IPS DF 6.9 (cell line): ENCODE measurements at regions not wholly inside any gene's neighbourhood (a gene's known extent, or its start where the extent isn't known, plus 50 kb on each side); places are given as distances from the start of the nearest gene placed in this dataset.

ENCODE experiments used
- DNase-seq: peaks from one replicate; pipeline ENCODE4 v3.0.0-alpha.2; 2013; ENCODE audit warnings: low read depth, low spot score
- H3K27ac ChIP-seq: one replicate; pipeline ENCODE4 v1.5.1; 2013; ENCODE audit warnings: low read length, control low read depth
- H3K27me3 ChIP-seq: 2 replicates; pipeline ENCODE4 v1.6.1; 2013; ENCODE audit warnings: mild to moderate bottlenecking, low read length; ENCODE audit not compliant: control insufficient read depth, insufficient read depth
- H3K36me3 ChIP-seq: 2 replicates; pipeline ENCODE4 v1.6.1; 2013; ENCODE audit warnings: low read length; ENCODE audit not compliant: control insufficient read depth, insufficient read depth
- H3K4me1 ChIP-seq: 2 replicates; pipeline ENCODE4 v1.6.1; 2013; ENCODE audit warnings: low read length; ENCODE audit not compliant: control insufficient read depth, insufficient read depth
- H3K4me3 ChIP-seq: 2 replicates; pipeline ENCODE4 v1.5.1; 2013; ENCODE audit warnings: mild to moderate bottlenecking, low read length
- H3K9me3 ChIP-seq: 2 replicates; pipeline ENCODE4 v1.6.1; 2013; ENCODE audit warnings: low read length, inconsistent platforms; ENCODE audit not compliant: control insufficient read depth, insufficient read depth
- WGBS: extraction: QIAGEN DNeasy Blood & Tissue Kit; methylation state at CpG from one replicate; pipeline ENCODE4 v1.1.7; 2013; ENCODE audit warnings: mixed read lengths, missing lambda C conversion rate; ENCODE audit not compliant: insufficient read length, insufficient coverage; 5-methylcytosine and 5-hydroxymethylcytosine counted together

DNA sequence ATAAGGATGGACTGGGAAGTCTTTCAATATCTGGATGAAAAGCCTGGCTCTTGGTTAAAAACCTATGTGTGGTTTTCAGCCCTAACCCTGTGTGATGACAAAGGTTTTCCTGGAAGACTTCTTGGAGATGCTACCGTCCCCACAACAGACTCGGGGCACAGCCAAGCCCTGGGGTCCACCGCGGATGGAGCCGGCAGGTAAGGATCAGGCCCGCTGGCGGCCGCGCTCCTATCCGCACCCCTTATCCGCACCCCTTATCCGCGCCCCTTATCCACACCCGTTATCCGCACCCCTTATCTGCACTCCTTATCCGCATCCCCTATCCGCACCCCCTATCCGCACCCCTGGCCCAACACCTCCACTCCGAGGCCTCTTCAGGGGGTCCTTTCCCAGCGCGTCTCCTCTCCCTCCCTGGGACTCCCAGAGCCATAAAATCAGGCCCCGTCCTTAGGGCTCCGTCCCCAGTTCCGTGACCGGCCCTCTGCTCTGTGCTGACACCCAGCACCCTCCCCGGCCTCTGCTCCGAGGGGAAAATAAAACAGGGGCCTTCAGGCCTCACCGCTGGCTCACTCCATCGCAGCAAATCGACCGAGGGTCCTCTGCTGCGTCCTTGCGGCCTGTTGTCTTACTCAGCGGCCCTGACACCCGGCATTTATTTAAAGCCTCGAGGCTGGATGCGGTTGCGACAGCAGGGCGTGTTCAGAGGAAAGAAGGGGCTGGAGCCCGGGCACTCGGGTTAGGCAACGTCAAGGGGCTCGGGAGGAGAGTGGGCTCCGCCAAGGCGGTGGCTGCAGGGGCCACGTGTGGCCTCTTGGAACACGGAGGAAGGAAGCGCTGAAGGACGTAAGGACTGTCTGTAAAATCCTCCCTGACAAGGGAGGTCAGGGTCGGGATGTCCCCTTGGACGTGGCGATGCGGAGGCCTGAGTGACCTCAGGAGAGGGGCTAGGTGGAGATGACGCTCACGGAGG, 215.1 kb upstream of the ADARB2 start:
- Histone ChIP-seq H3K36me3 (no peaks in the 10 kb centered on the region), H3K4me3 (no peak overlapping the region), H3K4me1 (no peaks in the 10 kb centered on the region), H3K27ac (no peak overlapping the region), H3K9me3 (no peaks in the 10 kb centered on the region), H3K27me3 (no peaks in the 10 kb centered on the region)
- no peak for DNase-seq
- WGBS = 100% methylated on average over 6 of the region's 55 CpGs

- no CpG with 5 or more reads among the region's 7 CpGs for WGBS
- no peaks in the 10 kb centered on the region for H3K9me3 ChIP-seq
Measured at GRCh38 chr10:1950803-1951495, 213.6 kb upstream of the ADARB2 start.

DNA sequence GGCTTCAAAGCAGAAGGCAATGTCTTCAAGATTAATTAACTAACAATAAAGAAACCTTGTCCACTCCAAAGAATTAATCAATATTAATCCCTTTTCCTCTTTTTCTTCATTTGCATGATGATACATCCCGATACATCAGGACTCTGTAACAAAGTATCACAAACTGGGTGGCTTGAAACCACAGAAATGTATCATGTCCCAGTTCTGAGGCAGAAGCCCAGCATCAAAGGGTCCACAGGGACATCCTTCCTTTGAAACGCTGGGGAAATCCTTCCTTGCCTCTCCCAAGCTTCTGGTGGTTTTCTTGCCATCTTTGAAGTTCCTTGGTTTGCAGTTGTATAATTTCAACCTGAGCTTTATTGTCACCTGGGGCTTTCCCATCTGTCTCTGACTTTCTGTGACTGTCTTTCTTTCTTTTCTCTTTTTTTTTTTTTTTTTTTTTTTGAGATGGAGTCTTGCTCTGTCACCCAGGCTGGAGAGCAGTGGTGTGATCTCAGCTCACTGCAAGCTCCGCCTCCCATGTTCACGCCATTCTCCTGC, 210.2 kb upstream of the ADARB2 start:
- DNase-seq = no peak
- H3K4me1 ChIP-seq = no peaks in the 10 kb centered on the region
- H3K27ac ChIP-seq = no peak overlapping the region
- no peaks in the 10 kb centered on the region for H3K27me3 ChIP-seq
- no peaks in the 10 kb centered on the region for H3K36me3 ChIP-seq
- no peaks in the 10 kb centered on the region for H3K9me3 ChIP-seq
- H3K4me3 ChIP-seq = no peak overlapping the region
- no CpG with 5 or more reads among the region's 4 CpGs for WGBS

More at GRCh38 chr10:1950803-1951495, 213.6 kb upstream of the ADARB2 start:
- DNase-seq = no peak
- Histone ChIP-seq H3K4me3 (no peak overlapping the region), H3K27ac (no peak overlapping the region), H3K4me1 (no peaks in the 10 kb centered on the region), H3K27me3 (no peaks in the 10 kb centered on the region), H3K36me3 (no peaks in the 10 kb centered on the region)

DNA sequence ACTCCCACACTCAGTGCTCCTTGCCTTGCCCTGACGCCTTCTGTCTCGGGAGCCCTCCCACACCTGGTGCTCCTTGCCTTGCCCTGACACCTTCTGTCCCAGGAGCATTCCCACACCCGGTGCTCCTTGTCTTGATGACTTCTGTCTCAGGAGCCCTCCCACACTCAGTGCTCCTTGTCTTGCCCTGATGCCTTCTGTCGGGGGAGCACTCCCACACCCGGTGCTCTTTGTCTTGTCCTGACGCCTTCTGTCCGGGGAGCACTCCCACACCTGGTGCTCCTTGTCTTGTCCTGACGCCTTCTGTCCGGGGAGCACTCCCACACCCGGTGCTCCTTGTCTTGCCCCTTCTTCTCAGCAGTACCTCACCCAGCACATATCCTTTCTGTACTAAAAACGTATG, 207.2 kb upstream of the ADARB2 start:
- DNase-seq = no peak
- no peaks in the 10 kb centered on the region for H3K9me3 ChIP-seq
- no peaks in the 10 kb centered on the region for H3K36me3 ChIP-seq
- no peak overlapping the region for H3K4me3 ChIP-seq
- no peaks in the 10 kb centered on the region for H3K27me3 ChIP-seq
- no peak overlapping the region for H3K27ac ChIP-seq
- no CpG with 5 or more reads among the region's 11 CpGs for WGBS
- H3K4me1 ChIP-seq = no peaks in the 10 kb centered on the region; the same call in 1 of the 2 replicates

DNA sequence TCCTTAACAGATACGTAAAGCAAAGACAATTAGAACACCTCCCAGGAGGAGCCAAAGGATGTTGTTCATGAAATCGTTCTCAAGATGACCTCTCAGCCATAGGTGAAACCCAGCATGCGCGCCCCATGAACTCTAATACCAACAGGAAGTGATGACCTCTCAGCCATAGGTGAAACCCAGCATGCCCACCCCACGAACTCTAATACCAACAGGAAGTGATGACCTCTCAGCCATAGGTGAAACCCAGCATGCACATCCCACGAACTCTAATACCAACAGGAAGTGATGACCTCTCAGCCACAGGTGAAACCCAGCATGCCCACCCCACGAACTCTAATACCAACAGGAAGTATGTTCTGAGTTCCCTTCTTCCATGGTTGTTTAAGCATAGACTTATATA, 205.2 kb upstream of the ADARB2 start:
- no peaks in the 10 kb centered on the region; the same call in 1 of the 2 replicates for H3K4me1 ChIP-seq
- no peak for DNase-seq
- WGBS = no CpG with 5 or more reads among the region's 7 CpGs
- no peaks in the 10 kb centered on the region for H3K27me3 ChIP-seq
- H3K9me3 ChIP-seq = no peaks in the 10 kb centered on the region
- no peak overlapping the region for H3K4me3 ChIP-seq
- no peak overlapping the region for H3K27ac ChIP-seq
- no peaks in the 10 kb centered on the region for H3K36me3 ChIP-seq

DNA sequence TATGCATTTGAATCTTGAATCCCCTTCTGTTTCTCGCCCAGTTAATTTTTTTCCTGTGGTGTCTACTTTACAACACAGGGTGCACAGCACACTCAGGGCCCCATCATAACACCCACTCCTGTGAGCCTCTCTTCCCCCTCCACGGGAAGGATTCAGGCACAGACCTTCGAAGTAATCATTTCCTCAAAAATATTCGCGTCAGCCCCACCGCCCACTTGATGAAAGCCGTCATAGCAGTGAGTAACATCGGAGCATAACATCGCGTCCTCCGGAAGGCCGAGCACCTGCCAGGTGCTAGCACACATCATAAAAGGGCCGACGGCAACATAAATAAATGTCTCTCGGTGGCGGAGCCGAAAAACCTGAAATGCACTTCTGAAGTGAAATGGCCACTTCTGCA, 201.7 kb upstream of the ADARB2 start:
- DNase-seq = no peak
- no peak overlapping the region for H3K4me3 ChIP-seq
- WGBS = no CpG with 5 or more reads among the region's 17 CpGs
- H3K9me3 ChIP-seq = no peaks in the 10 kb centered on the region
- H3K4me1 ChIP-seq = no peaks in the 10 kb centered on the region; the same call in 1 of the 2 replicates
- H3K27ac ChIP-seq = no peak overlapping the region
- no peaks in the 10 kb centered on the region for H3K27me3 ChIP-seq
- H3K36me3 ChIP-seq = no peaks in the 10 kb centered on the region

DNA sequence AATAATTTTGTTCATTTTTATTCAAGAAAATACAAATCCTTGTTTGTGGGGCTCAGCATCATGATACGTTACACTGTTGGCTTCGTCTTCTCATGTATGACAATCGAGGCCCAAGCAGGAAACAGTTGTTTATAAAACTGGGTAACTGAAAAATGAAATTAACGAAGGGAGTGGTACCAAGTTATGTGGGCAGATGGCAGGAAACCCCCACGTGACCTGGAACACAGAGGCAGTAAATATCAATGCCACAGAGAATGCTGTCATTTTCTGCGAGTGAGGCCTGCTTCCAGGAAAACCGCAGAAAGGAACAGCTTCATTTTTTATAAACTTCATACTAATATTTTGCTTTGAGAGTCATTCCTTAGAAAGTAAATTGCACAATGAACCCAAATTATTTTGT, 201.0 kb upstream of the ADARB2 start:
- H3K4me3 ChIP-seq = no peak overlapping the region
- H3K27me3 ChIP-seq = no peaks in the 10 kb centered on the region
- no peaks in the 10 kb centered on the region for H3K36me3 ChIP-seq
- no CpG with 5 or more reads among the region's 7 CpGs for WGBS
- no peak for DNase-seq
- H3K9me3 ChIP-seq = no peaks in the 10 kb centered on the region
- no peak overlapping the region for H3K27ac ChIP-seq
- H3K4me1 ChIP-seq = no peaks in the 10 kb centered on the region; the same call in 1 of the 2 replicates

GRCh38 chr10:1935912-1936311, 198.6 kb upstream of the ADARB2 start:
- Histone ChIP-seq H3K36me3 (no peaks in the 10 kb centered on the region), H3K27ac (no peak overlapping the region), H3K27me3 (no peaks in the 10 kb centered on the region), H3K4me1 (0 out of 2 replicates have a peak, but pooled peaks cover 2% of the 10 kb centered on the region), H3K9me3 (no peaks in the 10 kb centered on the region), H3K4me3 (no peak overlapping the region)
- no CpG with 5 or more reads among the region's 4 CpGs for WGBS
- DNase-seq = no peak

DNA sequence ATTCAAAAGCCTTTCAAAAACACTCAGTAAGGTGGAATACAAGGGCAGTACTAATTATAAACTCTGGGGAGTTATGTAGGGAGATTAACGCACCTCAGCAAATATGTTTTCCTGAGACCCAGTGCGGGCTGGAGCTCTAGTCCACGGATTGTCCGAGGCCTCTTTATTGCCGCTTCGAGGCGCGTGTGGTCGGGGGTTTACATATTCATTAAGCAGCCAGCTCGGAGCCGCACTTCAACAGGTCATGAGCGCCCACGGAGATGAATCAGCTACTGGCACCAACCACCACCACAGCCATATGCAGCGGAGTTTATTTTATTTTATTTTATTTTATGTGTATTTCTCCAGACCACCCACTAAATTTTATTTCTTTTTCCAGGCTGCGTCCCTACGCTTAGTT, 195.9 kb upstream of the ADARB2 start:
- H3K27ac ChIP-seq = no peak overlapping the region
- H3K27me3 ChIP-seq = no peaks in the 10 kb centered on the region
- no peaks in the 10 kb centered on the region for H3K9me3 ChIP-seq
- H3K4me3 ChIP-seq = no peak overlapping the region
- H3K36me3 ChIP-seq = no peaks in the 10 kb centered on the region
- DNase-seq = no peak
- 0 out of 2 replicates have a peak, but pooled peaks cover 2% of the 10 kb centered on the region for H3K4me1 ChIP-seq
- WGBS = no CpG with 5 or more reads among the region's 16 CpGs

GRCh38 chr10:1932692-1933094, 195.4 kb upstream of the ADARB2 start:
- no CpG with 5 or more reads among the region's 13 CpGs for WGBS
- Histone ChIP-seq H3K4me1 (0 out of 2 replicates have a peak, but pooled peaks cover 2% of the 10 kb centered on the region), H3K27ac (no peak overlapping the region), H3K9me3 (no peaks in the 10 kb centered on the region), H3K27me3 (no peaks in the 10 kb centered on the region), H3K36me3 (no peaks in the 10 kb centered on the region), H3K4me3 (no peak overlapping the region; the same call in 1 of the 2 replicates)
- DNase-seq = no peak
